AG10803 (cell line): ENCODE measurements at regions not wholly inside any gene's neighbourhood (a gene's known extent, or its start where the extent isn't known, plus 50 kb on each side); places are given as distances from the start of the nearest gene placed in this dataset.
A peak's percentile ranks its signal among the peaks of the same experiment; 100 is the strongest.

Experiments
- DNase-seq: peaks from one replicate; pipeline ENCODE4 v3.0.0; 2010; ENCODE audit warnings: low read depth
- H3K4me3 ChIP-seq: 2 replicates; pipeline ENCODE4 v1.5.1; 2011; ENCODE audit warnings: mild to moderate bottlenecking, low read length, control low read depth
- TF ChIP-seq, protein P1 (sequence below): conservative IDR thresholded peaks from 2 replicates; pipeline ENCODE4 v1.5.1; 2011; ENCODE audit warnings: mild to moderate bottlenecking, low read length, control low read depth, inconsistent platforms

DNA sequence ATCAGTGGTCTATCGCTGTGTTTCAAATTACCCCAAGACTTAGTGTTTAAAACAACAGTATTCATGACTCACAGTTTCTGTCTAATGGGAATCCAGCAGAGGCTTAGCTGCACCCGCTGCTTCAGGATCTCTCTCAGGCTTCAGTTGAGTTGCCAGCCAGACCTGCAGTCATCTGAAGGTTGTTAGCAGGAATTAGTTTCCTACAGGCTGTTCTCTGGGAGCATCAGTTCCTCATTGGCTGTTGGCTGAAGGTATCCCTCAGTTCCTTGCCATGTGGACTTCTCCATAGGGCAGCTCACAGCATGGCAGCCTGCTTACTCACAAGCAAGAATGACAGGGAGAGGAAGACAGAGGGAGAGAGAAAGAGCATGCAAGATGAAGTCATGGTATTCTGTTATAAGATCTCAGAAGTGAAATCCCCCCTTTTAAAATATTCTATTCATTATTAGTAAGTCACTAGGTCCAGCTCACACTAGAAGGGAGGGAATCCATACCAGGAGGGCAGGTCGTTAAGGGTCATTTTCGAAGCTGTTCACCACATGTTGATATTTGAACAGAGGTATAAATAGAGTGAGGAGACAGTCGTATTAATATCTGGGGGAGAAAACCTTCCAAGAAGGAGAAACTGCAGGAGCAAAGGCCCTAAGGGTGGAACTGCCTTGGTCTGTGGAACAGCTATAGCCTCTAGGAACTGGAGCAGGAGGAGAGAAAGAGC lies 473.9 kb upstream of the PPP2R3A start:
- H3K4me3 ChIP-seq = no peak overlapping the region
- DNase-seq = no peak
- TF ChIP-seq, protein P1, sequence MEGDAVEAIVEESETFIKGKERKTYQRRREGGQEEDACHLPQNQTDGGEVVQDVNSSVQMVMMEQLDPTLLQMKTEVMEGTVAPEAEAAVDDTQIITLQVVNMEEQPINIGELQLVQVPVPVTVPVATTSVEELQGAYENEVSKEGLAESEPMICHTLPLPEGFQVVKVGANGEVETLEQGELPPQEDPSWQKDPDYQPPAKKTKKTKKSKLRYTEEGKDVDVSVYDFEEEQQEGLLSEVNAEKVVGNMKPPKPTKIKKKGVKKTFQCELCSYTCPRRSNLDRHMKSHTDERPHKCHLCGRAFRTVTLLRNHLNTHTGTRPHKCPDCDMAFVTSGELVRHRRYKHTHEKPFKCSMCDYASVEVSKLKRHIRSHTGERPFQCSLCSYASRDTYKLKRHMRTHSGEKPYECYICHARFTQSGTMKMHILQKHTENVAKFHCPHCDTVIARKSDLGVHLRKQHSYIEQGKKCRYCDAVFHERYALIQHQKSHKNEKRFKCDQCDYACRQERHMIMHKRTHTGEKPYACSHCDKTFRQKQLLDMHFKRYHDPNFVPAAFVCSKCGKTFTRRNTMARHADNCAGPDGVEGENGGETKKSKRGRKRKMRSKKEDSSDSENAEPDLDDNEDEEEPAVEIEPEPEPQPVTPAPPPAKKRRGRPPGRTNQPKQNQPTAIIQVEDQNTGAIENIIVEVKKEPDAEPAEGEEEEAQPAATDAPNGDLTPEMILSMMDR = no peak

DNA sequence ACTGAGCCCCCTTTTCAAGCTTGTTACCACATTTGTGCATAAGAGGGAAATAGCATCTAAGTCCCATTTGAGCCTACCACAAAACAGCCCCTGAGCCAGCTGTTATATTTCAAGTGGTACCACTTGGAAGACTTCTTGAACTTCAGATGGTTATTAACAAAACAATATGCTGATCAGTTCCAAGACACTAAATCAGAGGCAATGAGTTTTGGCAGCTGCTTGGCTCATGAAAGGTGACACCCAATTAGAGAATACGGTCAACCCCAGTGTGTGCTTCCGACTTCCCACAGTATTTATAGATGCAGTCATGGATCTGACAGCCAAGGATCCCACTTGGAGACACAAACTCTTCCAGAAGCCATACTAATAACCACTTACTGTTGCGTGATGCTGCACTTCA lies 469.6 kb upstream of the PPP2R3A start:
- no peak for DNase-seq
- H3K4me3 ChIP-seq = no peak overlapping the region
- TF ChIP-seq, protein P1 = no peak

DNA sequence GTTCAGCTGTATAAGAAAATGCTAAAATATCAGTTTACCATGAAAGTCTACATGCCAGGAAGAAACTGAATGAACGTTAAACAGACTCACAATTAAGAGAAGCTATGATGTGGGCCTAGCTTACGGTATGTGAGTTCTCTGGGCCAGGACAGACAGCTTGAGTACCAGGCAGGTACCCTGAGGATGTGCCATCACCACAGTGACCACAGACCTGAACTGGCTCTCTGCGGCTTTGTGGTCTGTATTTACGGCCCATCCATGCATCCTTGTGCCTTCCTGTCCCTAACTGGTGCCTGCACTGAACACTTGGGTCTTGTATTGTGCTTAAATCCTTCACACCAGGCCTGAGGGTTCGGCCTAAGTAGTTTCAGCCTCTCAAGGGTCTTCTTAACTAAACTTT lies 467.5 kb upstream of the PPP2R3A start:
- TF ChIP-seq, protein P1 = no peak
- DNase-seq = no peak
- no peak overlapping the region for H3K4me3 ChIP-seq

DNA sequence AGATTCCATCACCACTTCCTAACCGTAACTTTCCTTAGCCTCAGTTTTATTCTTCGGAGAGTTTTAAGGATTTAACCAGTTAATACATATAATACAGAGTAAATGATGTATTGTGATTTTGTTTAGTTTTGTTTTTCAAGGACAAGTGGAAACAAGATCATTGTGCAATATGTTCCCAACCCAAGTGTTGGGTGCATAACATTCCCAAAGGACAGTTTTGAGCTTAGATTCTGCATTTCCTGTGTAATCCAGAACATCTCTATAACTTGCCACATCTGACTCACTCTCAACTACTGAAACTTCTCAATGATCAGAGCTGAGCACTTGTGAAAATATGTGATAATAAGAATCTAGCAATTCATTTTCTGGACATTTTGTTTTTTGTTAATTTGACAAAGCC lies 466.1 kb upstream of the PPP2R3A start:
- TF ChIP-seq, protein P1 = no peak
- peak; percentile 10 for DNase-seq
- no peak overlapping the region for H3K4me3 ChIP-seq

DNA sequence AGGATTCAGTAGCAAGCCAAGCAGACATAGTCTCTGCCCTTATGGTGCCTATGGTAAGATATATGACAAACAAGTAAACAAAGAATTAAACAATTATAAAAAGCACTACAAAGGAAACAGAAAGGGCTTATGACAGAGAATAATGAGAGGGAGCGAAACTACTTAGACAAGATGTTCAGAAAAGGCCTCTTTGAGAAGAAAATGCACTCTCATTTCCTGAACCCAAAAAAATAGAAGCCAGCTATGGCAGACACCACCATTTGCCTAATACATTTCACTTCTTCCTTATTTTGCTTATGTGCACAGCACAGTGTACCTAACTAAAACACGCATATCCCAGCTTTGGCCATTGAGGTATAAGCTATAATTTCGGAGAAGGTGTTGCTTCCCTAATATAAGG lies 465.5 kb upstream of the PPP2R3A start:
- DNase-seq = no peak
- TF ChIP-seq, protein P1 = no peak
- H3K4me3 ChIP-seq = no peak overlapping the region

DNA sequence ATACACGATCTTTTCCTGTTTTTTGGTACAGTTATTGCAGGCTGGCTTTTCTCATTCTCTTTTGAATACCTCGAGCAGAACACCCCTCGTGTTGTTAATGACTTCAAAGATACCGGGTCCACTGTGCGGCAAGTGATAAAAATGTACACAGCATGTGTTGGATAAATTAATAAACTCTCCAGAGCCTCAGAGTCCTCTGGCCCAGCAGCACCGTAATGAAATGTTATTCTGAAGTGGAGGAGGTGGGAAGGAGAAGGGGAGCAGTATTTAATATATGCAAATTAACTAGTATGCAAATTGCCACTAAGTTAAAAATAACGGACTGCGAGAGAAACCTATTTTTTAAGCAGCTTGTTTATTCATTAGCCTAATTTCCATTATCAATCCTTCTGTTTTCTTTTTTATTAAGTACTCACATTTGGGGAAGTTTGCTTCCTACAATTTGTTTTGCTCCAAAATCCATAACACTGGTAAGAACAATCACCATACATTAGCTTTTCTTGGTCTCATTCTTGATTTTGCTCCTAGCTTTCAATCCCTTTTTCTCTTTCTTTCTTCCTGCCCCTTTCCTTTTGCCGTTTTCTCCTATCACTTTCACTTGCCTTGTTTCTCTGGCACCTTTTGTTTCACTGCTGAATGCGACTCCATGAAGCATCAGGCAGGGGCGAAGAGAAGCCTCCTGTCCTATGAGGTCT lies 462.3 kb upstream of the PPP2R3A start:
- TF ChIP-seq, protein P1 = no peak
- H3K4me3 ChIP-seq = no peak overlapping the region
- DNase-seq = no peak
